HFFc6 (cell line): ENCODE measurements at regions not wholly inside any gene's neighbourhood (a gene's known extent, or its start where the extent isn't known, plus 50 kb on each side); places are given as distances from the start of the nearest gene placed in this dataset.
"Not testable (repeated sequence)": the region's sequence is repeated elsewhere in the genome, so short reads cannot be mapped to it uniquely, and the experiment has no call there.

Experiments used
- DNase-seq: peaks from one replicate; pipeline ENCODE4 v3.0.0-alpha.2; 2018
- H3K27ac Mint-ChIP-seq: 2 replicates; pipeline ENCODE4 v1.8.0; 2020; ENCODE audit warnings: mild to moderate bottlenecking, mixed read lengths
- H3K27me3 Mint-ChIP-seq: 2 replicates; pipeline ENCODE4 v1.8.0; 2021; ENCODE audit warnings: mild to moderate bottlenecking, moderate library complexity, mixed read lengths; ENCODE audit not compliant: insufficient read depth
- H3K36me3 Mint-ChIP-seq: 2 replicates; pipeline ENCODE4 v1.8.0; 2021; ENCODE audit warnings: low read depth, mixed read lengths
- H3K4me1 Mint-ChIP-seq: 2 replicates; pipeline ENCODE4 v1.8.0; 2020; ENCODE audit warnings: low read depth, mixed read lengths
- H3K4me3 Mint-ChIP-seq: 2 replicates; pipeline ENCODE4 v1.8.0; 2020; ENCODE audit warnings: mild to moderate bottlenecking, moderate library complexity, mixed read lengths
- H3K9me3 Mint-ChIP-seq: 2 replicates; pipeline ENCODE4 v1.8.0; 2020; ENCODE audit warnings: mild to moderate bottlenecking, mixed read lengths
- CTCF ChIP-seq: fragments of 200-600 bp; sonication (generic); IDR thresholded peaks from 2 replicates; pipeline ENCODE4 v1.5.0; 2021; ENCODE audit warnings: antibody characterized with exemption, mild to moderate bottlenecking

DNA sequence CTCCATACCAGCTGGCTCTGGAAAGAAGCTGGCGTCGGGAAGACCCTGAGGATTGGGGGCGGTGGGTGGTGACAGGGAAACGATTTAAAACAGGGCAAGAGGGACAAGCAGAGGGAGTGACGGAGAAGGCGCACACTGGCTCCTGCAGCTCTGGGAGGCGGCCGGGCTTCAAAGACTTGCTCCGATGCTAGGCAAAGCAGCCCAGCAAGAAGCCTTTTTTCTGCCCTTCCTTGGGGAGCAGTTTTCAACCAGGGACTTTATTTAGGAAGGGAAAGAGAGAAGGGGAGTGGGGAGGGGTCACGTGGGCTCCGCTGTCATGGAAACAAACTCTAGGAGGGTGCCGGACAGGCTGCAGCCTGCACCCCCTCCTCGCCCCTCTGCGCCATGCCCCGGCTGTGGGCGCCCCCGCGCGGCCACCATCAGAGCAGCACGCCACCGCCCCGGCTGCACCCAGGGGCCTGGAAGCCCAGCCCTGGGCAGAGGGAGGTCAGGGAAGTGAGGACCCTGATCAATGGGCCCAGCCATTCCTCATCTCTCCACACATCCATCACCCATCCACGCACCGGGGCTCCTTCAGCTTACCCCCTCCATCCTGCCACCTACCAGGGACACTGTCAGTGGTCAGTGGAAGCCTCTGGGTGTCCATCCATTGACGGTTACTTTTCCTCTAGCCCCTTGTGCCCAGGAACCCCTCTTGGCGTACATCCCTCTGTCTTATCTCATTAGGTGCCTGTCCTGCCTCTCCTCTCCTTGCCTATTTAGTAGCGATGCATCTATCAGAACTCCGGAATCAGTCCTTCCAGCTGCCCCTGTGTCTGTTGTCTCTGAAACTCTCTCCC, 66.6 kb upstream of the CCDC167 start:
- H3K4me3 Mint-ChIP-seq: peak overlapping the region; percentile 71
- no peaks in the 10 kb centered on the region for H3K36me3 Mint-ChIP-seq
- peak; percentile 86 for TF ChIP-seq CTCF
- no peaks in the 10 kb centered on the region for H3K9me3 Mint-ChIP-seq
- H3K27ac Mint-ChIP-seq: no peak overlapping the region
- no peak for DNase-seq
- H3K4me1 Mint-ChIP-seq: peaks cover 7% of the 10 kb centered on the region
- H3K27me3 Mint-ChIP-seq: peaks cover 36% of the 10 kb centered on the region

- no peak for DNase-seq
- Mint-ChIP-seq H3K36me3 (no peaks in the 10 kb centered on the region), H3K9me3 (no peaks in the 10 kb centered on the region)
These were observed 65.8 kb upstream of the CCDC167 start for GRCh38 chr6:37565267-37566110.

DNA sequence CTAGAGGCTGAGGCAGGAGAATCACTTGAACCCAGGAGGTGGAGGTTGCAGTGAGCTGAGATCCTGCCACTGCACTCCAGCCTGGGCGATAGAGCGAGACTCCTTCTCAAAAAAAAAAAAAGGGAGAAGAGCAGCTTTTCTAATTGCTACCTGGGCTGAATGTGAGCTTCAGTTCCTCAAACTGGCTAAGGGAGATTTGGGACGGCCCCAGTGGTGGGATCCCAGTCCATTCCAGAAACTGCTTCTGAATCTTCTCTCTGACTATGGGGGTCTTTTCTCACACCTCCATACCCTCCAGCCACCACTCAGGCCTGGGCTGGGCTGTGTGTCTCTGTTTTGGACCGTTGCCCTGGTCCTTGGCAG, 63.2 kb upstream of the CCDC167 start:
- Mint-ChIP-seq H3K4me1 (peaks cover 15% of the 10 kb centered on the region), H3K27me3 (peaks cover 36% of the 10 kb centered on the region)
- not testable (repeated sequence) for H3K9me3 Mint-ChIP-seq, H3K36me3 Mint-ChIP-seq, H3K4me3 Mint-ChIP-seq, H3K27ac Mint-ChIP-seq, DNase-seq

More at GRCh38 chr6:37565267-37566110, 65.8 kb upstream of the CCDC167 start:
- TF ChIP-seq CTCF: no peak
- H3K27ac Mint-ChIP-seq: no peak overlapping the region
- H3K27me3 Mint-ChIP-seq: peaks cover 37% of the 10 kb centered on the region
- H3K4me3 Mint-ChIP-seq: peak overlapping the region; percentile 71
- peaks cover 11% of the 10 kb centered on the region for H3K4me1 Mint-ChIP-seq

DNA sequence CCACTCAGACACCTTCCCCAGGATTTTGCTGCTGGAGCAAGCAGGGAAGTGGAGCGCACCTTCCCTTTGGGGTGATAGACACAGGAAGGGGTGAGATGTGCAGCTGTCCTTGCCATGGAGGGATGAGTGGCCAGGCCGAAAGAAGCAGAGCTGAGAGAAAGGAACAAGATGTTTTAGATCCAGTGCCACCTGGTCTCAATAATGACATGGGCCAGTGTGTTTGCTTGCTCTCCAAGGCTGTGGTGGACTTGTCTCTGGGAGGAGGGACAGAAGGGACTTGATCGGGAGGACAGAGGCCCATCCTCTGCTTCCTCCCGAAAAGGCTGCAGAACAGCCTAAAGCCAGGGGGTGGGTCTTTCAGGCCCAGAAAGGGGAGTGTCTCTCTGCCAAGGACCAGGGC, 61.7 kb upstream of the CCDC167 start:
- Mint-ChIP-seq H3K27me3 (peaks cover 35% of the 10 kb centered on the region), H3K4me3 (no peak overlapping the region), H3K36me3 (no peaks in the 10 kb centered on the region), H3K9me3 (no peaks in the 10 kb centered on the region), H3K4me1 (peaks cover 21% of the 10 kb centered on the region), H3K27ac (no peak overlapping the region)
- no peak for TF ChIP-seq CTCF
- no peak for DNase-seq

DNA sequence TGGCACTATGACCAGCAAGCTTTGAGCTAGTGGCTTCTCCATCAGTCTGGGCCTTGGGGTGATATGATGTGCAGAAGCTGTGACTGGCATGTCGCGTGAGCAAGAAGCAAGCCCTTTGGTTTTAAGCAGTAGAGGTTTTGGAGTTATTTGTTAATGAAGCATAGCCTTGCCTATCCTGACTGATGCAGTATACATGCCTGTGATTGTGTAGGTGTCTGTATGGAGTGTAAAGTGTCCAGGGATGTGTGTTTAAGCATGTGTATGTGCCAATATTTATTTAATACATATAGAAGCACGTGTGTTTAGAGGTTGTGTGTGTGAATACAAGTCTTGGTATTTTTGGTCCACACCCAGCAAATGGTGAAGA, 61.0 kb upstream of the CCDC167 start:
- Mint-ChIP-seq H3K9me3 (no peaks in the 10 kb centered on the region), H3K4me1 (peaks cover 25% of the 10 kb centered on the region), H3K36me3 (no peaks in the 10 kb centered on the region), H3K27ac (no peak overlapping the region), H3K4me3 (no peak overlapping the region), H3K27me3 (peaks cover 32% of the 10 kb centered on the region)
- 0 out of 2 replicates have a peak, but pooled peaks have one; percentile 11 for TF ChIP-seq CTCF
- DNase-seq: no peak

DNA sequence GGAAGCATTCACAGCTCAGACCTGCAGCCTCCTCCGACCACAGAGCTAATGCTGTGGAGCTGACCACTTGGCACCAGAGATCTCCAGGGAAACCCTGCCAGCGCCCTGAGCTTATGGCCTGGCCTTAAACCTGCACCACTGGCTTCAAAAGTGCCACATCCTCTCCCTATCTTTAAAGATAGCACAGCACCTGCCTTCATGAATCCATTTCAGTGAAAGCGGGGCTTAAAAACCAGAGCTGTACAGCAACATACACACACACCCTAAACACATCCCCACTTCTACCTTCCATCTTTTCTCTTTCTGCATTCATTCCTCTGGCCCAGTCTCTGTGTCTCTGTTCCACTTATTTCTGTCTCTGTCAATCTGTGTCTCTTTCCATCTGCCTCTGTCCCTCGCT, 59.8 kb upstream of the CCDC167 start:
- DNase-seq: no peak
- Mint-ChIP-seq H3K36me3 (no peaks in the 10 kb centered on the region), H3K9me3 (no peaks in the 10 kb centered on the region), H3K4me1 (peaks cover 30% of the 10 kb centered on the region), H3K27ac (no peak overlapping the region), H3K27me3 (peaks cover 25% of the 10 kb centered on the region), H3K4me3 (no peak overlapping the region)
- no peak for TF ChIP-seq CTCF
